ENCODE measurements at regions not wholly inside any gene's neighbourhood (a gene's known extent, or its start where the extent isn't known, plus 50 kb on each side); places are given as distances from the start of the nearest gene placed in this dataset.

- TF ChIP-seq CTCF (IDR thresholded peaks at IDR 0.05) (no peak), EZH2phosphoT487 (IDR thresholded peaks at IDR 0.05; ENCODE audit: borderline replicate concordance, low read depth) (no peak)
These were observed 190.5 kb upstream of the PPP1R3A start (continued) for GRCh38 chr7:114109304-114109703.

GRCh38 chr7:114108510-114108909 is 189.7 kb upstream of the PPP1R3A start:
- no peaks in the 10 kb centered on the region for H3K9me3 ChIP-seq
- no peak overlapping the region for H3K4me2 ChIP-seq
- H3K4me1 ChIP-seq (ENCODE audit: control insufficient read depth in 1 of 2, insufficient read depth in 2 of 2, low read depth in 1 of 2, low read length in 1 of 2) = no peaks in the 10 kb centered on the region
- no peak overlapping the region for H3K9ac ChIP-seq
- H3K27ac ChIP-seq (ENCODE audit: low read depth in 2 of 2, low read length in 1 of 2) = no peak overlapping the region
- TF ChIP-seq RAD21 (IDR thresholded peaks at IDR 0.05; ENCODE audit: low read length) = no peak
- TF ChIP-seq CHD2 (IDR thresholded peaks at IDR 0.05; ENCODE audit: low read length, partially characterized antibody) = no peak
- TF ChIP-seq ZBTB33 (IDR thresholded peaks at IDR 0.05; ENCODE audit: borderline replicate concordance, low read depth) = no peak
- no peak for TF ChIP-seq RXRA (IDR thresholded peaks at IDR 0.05; ENCODE audit: borderline replicate concordance, low read depth)
- no peak for TF ChIP-seq TCF12 (IDR thresholded peaks at IDR 0.05)
- TF ChIP-seq CTCF (IDR thresholded peaks at IDR 0.05) = no peak
- TF ChIP-seq MXI1 (IDR thresholded peaks at IDR 0.05; ENCODE audit: low read depth, low read length) = no peak
- TF ChIP-seq NFIC (IDR thresholded peaks at IDR 0.05; ENCODE audit: borderline replicate concordance) = no peak
- no peak for TF ChIP-seq EP300 (IDR thresholded peaks at IDR 0.05; ENCODE audit: borderline replicate concordance in 1 of 2, low read depth in 1 of 2, low read length in 1 of 2)
- TF ChIP-seq FOSL2 (IDR thresholded peaks at IDR 0.05; ENCODE audit: borderline replicate concordance, low read depth) = no peak
- TF ChIP-seq USF1 (IDR thresholded peaks at IDR 0.05; ENCODE audit: borderline replicate concordance, low read depth) = no peak
- TF ChIP-seq SMC3 (IDR thresholded peaks at IDR 0.05; ENCODE audit: low read depth, low read length) = no peak
- no peak for TF ChIP-seq RCOR1 (IDR thresholded peaks at IDR 0.05; ENCODE audit: low read length)
- no peak for TF ChIP-seq MAX (IDR thresholded peaks at IDR 0.05; ENCODE audit: low read depth)
- no peak for TF ChIP-seq TAF1 (IDR thresholded peaks at IDR 0.05; ENCODE audit: borderline replicate concordance, low read depth, low read length)
- no peak for TF ChIP-seq TEAD4 (IDR thresholded peaks at IDR 0.05; ENCODE audit: borderline replicate concordance, insufficient read depth)
- H3K36me3 ChIP-seq (replicated peaks in 1 of 2; ENCODE audit: control insufficient read depth in 1 of 2, insufficient read depth in 2 of 2, low read length in 1 of 2) = no peaks in the 10 kb centered on the region
- H4K20me1 ChIP-seq (ENCODE audit: insufficient read depth) = no peaks in the 10 kb centered on the region
- H3F3A ChIP-seq (replicated peaks; ENCODE audit: insufficient read depth) = no peaks in the 10 kb centered on the region
- no peak for DNase-seq
- ChIA-PET CTCF (no interaction called here), POLR2A (no interaction called here)
- no peaks in the 10 kb centered on the region for H3K9me2 ChIP-seq
- no peaks in the 10 kb centered on the region for H3K27me3 ChIP-seq (ENCODE audit: insufficient read depth)
- H3K79me2 ChIP-seq (ENCODE audit: insufficient read depth) = no peaks in the 10 kb centered on the region
- H2AFZ ChIP-seq (ENCODE audit: low read depth) = no peak overlapping the region
- no peak overlapping the region for H3K4me3 ChIP-seq (ENCODE audit: low read depth in 2 of 2, low read length in 1 of 2)

All from SK-N-SH (cell line).